Dendritic cell treated with granulocyte-macrophage colony-stimulating factor and Interleukin-4, amounts not matched to agents 40 ng/mL and 50 ng/mL, for 4 days (primary cell): ENCODE measurements at regions not wholly inside any gene's neighbourhood (a gene's known extent, or its start where the extent isn't known, plus 50 kb on each side); places are given as distances from the start of the nearest gene placed in this dataset.

Experiments used
- H3K27ac Mint-ChIP-seq: one replicate; pipeline ENCODE4 v1.8.0; 2022; ENCODE audit warnings: mild to moderate bottlenecking, mixed read lengths
- H3K27me3 Mint-ChIP-seq: one replicate; pipeline ENCODE4 v1.8.0; 2022; ENCODE audit warnings: mild to moderate bottlenecking, mixed read lengths
- H3K36me3 Mint-ChIP-seq: one replicate; pipeline ENCODE4 v1.8.0; 2022; ENCODE audit warnings: low read depth, mixed read lengths
- H3K4me1 Mint-ChIP-seq: one replicate; pipeline ENCODE4 v1.8.0; 2022; ENCODE audit warnings: low read depth, mixed read lengths
- H3K4me3 Mint-ChIP-seq: one replicate; pipeline ENCODE4 v1.8.0; 2022; ENCODE audit warnings: mild to moderate bottlenecking, moderate library complexity, mixed read lengths
- H3K9me3 Mint-ChIP-seq: one replicate; pipeline ENCODE4 v1.8.0; 2022; ENCODE audit warnings: mixed read lengths
- intact Hi-C: fragments of 100-400 bp; cut with micrococcal nuclease; formaldehyde crosslinking; loops from one replicate; pipeline ENCODE4 v1.15.0; 2022

DNA sequence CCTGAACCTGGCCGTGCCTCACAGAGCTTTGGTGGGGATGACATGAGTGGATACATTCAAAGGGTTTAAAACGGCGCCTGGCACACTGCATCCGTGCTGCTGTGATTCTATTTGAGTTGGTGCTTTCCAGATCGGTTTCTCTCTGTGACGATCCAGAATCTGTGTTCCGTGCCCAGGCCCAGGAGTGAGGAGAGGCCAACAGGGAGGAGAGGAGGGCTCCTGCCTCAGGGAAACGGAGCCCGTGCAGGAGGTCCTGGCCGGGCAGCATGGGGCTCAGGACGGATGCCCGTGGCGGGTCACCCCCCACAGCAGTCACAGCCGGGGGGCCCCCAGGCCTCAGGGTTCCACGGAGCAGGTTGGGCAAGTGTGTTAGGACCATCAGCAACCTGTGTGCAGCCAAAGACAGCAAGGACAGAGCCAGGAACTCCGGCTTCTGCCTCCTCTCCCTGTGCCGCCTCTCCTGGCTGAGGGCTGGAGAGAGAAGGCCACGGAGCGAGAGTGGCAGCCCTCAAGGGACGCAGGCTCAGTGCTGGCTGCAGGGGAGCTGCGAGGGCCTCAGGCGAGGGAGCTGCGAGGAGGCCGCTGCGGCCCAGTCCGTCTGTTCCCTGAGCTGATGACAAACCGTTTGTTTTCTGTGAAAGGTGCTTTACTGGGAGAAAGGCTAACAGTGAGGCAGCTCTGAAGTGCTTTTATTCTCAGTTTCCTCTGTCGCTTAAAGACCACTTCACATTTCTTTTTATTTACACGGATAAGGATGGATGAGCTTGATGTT, 99.3 kb downstream of the METRNL start:
- Mint-ChIP-seq H3K27ac (peak overlapping the region; percentile 53), H3K4me1 (peaks cover 37% of the 10 kb centered on the region), H3K9me3 (no peaks in the 10 kb centered on the region), H3K4me3 (no peak overlapping the region), H3K27me3 (peaks cover 16% of the 10 kb centered on the region), H3K36me3 (no peaks in the 10 kb centered on the region)
- intact Hi-C loops: no loop called here

- H3K27me3 Mint-ChIP-seq: peaks cover 11% of the 10 kb centered on the region
- intact Hi-C loops: no loop called here
- H3K36me3 Mint-ChIP-seq: no peaks in the 10 kb centered on the region
- H3K27ac Mint-ChIP-seq: peak overlapping the region; percentile 8
- H3K4me3 Mint-ChIP-seq: no peak overlapping the region
- H3K9me3 Mint-ChIP-seq: no peaks in the 10 kb centered on the region
- peaks cover 38% of the 10 kb centered on the region for H3K4me1 Mint-ChIP-seq
These were observed 100.0 kb downstream of the METRNL start for GRCh38 chr17:83179374-83179773.

DNA sequence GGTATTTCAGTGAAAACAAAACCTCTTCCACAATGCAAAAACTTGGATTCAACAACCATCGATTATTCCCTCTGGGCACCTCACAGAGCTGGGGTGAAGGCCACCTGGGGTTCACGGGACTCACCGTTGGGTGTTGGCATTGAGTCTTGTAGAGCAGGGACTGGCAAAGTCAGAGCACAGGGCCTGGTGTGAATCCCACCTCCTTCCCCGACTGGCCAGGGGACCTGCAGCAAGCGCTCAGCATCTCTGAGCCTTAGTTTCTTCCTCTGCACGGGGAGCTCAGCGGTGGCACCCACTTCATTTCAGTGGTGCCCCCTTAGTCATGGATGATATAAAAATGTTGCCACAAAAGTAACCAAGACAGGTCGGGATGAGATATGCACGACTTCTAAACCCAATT, 100.4 kb downstream of the METRNL start:
- Mint-ChIP-seq H3K9me3 (no peaks in the 10 kb centered on the region), H3K27ac (peak overlapping the region; percentile 8), H3K36me3 (no peaks in the 10 kb centered on the region), H3K4me3 (no peak overlapping the region), H3K4me1 (peaks cover 34% of the 10 kb centered on the region), H3K27me3 (peaks cover 11% of the 10 kb centered on the region)
- intact Hi-C loops: no loop called here

GRCh38 chr17:83180264-83180995, 101.0 kb downstream of the METRNL start:
- intact Hi-C loops: no loop called here
- Mint-ChIP-seq H3K36me3 (no peaks in the 10 kb centered on the region), H3K4me3 (no peak overlapping the region)

DNA sequence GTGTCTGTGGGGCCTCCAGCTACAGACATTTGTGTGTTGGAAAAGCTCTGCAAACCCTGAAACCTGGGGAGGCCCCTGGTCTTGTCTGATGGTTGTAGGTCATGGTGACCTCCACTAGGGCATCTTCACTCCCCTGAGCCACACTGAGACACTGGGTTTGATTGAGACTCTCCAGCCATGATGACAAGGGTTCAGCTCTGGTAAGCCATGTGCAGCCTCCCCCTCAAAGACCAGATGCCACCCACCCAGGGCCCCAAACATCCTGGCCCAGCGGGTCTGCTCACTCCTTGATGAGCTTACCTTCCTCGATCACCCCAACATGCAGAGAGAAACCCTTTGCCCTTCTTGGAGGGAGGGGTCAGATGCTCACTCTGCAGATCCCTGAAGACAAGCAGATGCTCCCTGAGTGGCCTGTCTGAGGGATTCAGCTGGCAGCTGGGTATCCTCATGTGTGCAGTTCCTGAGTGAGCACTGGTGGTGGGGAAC, 101.6 kb downstream of the METRNL start:
- H3K36me3 Mint-ChIP-seq: no peaks in the 10 kb centered on the region
- peaks cover 32% of the 10 kb centered on the region for H3K4me1 Mint-ChIP-seq
- peak overlapping the region; percentile 8 for H3K27ac Mint-ChIP-seq
- peaks cover 11% of the 10 kb centered on the region for H3K27me3 Mint-ChIP-seq
- no peak overlapping the region for H3K4me3 Mint-ChIP-seq
- no peaks in the 10 kb centered on the region for H3K9me3 Mint-ChIP-seq
- intact Hi-C loops: no loop called here

More at GRCh38 chr17:83180264-83180995, 101.0 kb downstream of the METRNL start:
- H3K9me3 Mint-ChIP-seq: no peaks in the 10 kb centered on the region
- peaks cover 30% of the 10 kb centered on the region for H3K4me1 Mint-ChIP-seq
- peaks cover 11% of the 10 kb centered on the region for H3K27me3 Mint-ChIP-seq
- peak overlapping the region; percentile 8 for H3K27ac Mint-ChIP-seq

GRCh38 chr17:83181991-83182619, 102.7 kb downstream of the METRNL start:
- peak overlapping the region; percentile 89 for H3K27ac Mint-ChIP-seq
- peak overlapping the region; percentile 6 for H3K4me3 Mint-ChIP-seq
- H3K36me3 Mint-ChIP-seq: no peaks in the 10 kb centered on the region
- peaks cover 42% of the 10 kb centered on the region for H3K4me1 Mint-ChIP-seq
- no peaks in the 10 kb centered on the region for H3K9me3 Mint-ChIP-seq
- peaks cover 5% of the 10 kb centered on the region for H3K27me3 Mint-ChIP-seq
- intact Hi-C loops: no loop called here

DNA sequence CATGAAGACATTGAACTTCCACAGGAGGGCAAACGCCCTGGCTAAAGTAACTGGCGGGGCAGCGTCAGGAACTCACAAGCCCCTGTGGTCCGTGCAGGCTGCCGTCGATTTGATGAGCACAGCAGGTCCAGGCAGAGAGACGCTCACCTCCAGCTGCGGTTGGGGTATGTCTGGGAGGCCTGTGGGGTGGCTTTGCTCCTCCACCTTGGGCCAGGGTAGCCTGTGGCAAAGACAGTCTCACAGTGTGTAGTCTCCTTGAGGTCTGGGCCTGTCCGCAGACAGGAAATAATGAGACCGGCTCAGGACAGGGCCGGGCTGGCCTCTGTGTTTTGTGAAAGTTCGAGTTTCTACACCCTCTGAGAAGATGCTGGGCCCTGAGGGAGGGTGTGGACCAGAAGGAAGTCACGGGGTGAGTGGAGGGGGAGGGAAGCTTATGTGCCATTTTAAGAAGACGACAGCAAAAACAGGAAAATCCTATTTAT, 103.3 kb downstream of the METRNL start:
- intact Hi-C loops: no loop called here
- Mint-ChIP-seq H3K27me3 (peaks cover 3% of the 10 kb centered on the region), H3K4me3 (peak overlapping the region; percentile 60), H3K36me3 (peaks cover under 1% of the 10 kb centered on the region), H3K9me3 (peaks cover 2% of the 10 kb centered on the region), H3K4me1 (peaks cover 46% of the 10 kb centered on the region), H3K27ac (peak overlapping the region; percentile 89)

GRCh38 chr17:83183145-83183948, 103.9 kb downstream of the METRNL start:
- H3K27me3 Mint-ChIP-seq: no peaks in the 10 kb centered on the region
- H3K36me3 Mint-ChIP-seq: peaks cover 6% of the 10 kb centered on the region
- intact Hi-C loops: no loop called here
- H3K9me3 Mint-ChIP-seq: peaks cover 9% of the 10 kb centered on the region
- peak overlapping the region; percentile 89 for H3K27ac Mint-ChIP-seq
- peaks cover 49% of the 10 kb centered on the region for H3K4me1 Mint-ChIP-seq
- H3K4me3 Mint-ChIP-seq: no peak overlapping the region

DNA sequence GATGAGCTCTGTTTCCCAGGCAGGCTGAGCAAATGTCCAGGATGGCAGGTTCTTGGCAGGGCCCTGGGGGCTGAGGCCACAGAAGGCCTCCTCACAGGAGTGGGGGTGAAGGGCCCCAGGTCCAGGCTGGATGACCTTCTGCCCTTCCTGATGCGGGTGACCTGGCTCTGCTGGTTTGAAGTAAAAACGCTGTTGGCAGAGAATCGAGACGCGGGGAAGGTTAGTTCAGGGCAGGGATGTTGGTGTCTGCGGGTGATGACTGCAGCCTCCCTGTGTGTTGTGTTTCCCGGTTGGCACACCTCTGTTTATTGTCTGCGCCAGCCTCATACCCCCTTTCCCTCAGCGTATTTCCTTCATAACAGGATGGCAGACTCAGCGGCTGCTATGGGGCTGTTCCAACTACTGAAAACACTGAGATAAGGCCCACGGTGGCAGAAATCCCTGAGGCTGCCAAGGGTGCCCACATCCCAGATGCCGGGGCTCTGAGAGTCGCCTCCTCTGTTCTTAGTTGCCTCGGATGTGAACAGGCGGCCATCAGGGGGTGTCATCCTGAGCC, 104.6 kb downstream of the METRNL start:
- peaks cover 16% of the 10 kb centered on the region for H3K9me3 Mint-ChIP-seq
- no peak overlapping the region for H3K4me3 Mint-ChIP-seq
- intact Hi-C loops: no loop called here
- peaks cover 55% of the 10 kb centered on the region for H3K4me1 Mint-ChIP-seq
- peak overlapping the region; percentile 89 for H3K27ac Mint-ChIP-seq
- H3K36me3 Mint-ChIP-seq: peaks cover 6% of the 10 kb centered on the region
- peaks cover 2% of the 10 kb centered on the region for H3K27me3 Mint-ChIP-seq

GRCh38 chr17:83185023-83186002, 105.9 kb downstream of the METRNL start:
- Mint-ChIP-seq H3K27ac (no peak overlapping the region), H3K27me3 (peaks cover 5% of the 10 kb centered on the region), H3K9me3 (peaks cover 20% of the 10 kb centered on the region), H3K36me3 (peaks cover 6% of the 10 kb centered on the region), H3K4me3 (no peak overlapping the region), H3K4me1 (peaks cover 68% of the 10 kb centered on the region)
- intact Hi-C loops: no loop called here

- intact Hi-C loops: no loop called here
- H3K27me3 Mint-ChIP-seq: peaks cover 5% of the 10 kb centered on the region
- no peak overlapping the region for H3K4me3 Mint-ChIP-seq
- H3K27ac Mint-ChIP-seq: no peak overlapping the region
- peaks cover 71% of the 10 kb centered on the region for H3K4me1 Mint-ChIP-seq
- H3K36me3 Mint-ChIP-seq: peaks cover 6% of the 10 kb centered on the region
- peaks cover 20% of the 10 kb centered on the region for H3K9me3 Mint-ChIP-seq
These were observed 106.8 kb downstream of the METRNL start for GRCh38 chr17:83186226-83186625.

- H3K36me3 Mint-ChIP-seq: peaks cover 6% of the 10 kb centered on the region
- H3K27me3 Mint-ChIP-seq: peaks cover 5% of the 10 kb centered on the region
- intact Hi-C loops: no loop called here
- H3K4me1 Mint-ChIP-seq: peaks cover 76% of the 10 kb centered on the region
- H3K27ac Mint-ChIP-seq: no peak overlapping the region
- peaks cover 20% of the 10 kb centered on the region for H3K9me3 Mint-ChIP-seq
- no peak overlapping the region for H3K4me3 Mint-ChIP-seq
These were observed 107.5 kb downstream of the METRNL start for GRCh38 chr17:83186751-83187421.
